Left lobe of liver (tissue), 2 donors: ENCODE measurements at regions not wholly inside any gene's neighbourhood (a gene's known extent, or its start where the extent isn't known, plus 50 kb on each side); places are given as distances from the start of the nearest gene placed in this dataset.
A peak's percentile ranks its signal among the peaks of the same experiment; 100 is the strongest.

ENCODE experiments used
- ATAC-seq: fragments of 200-7000 bp; cut with Tn5 transposase; one replicate; pipeline ENCODE4 v1.9.1; 2020; ENCODE audit warnings: mild to moderate bottlenecking, moderate library complexity
- DNase-seq: peaks from one replicate; pipeline ENCODE4 v3.0.0-alpha.2; 2020; ENCODE audit warnings: low spot score
- donor health status: DM: no; HTN: no; CAD: no; lungs with moderate emphysema.
- donor health status: DM: no; HTN: yes; CAD: no.

DNA sequence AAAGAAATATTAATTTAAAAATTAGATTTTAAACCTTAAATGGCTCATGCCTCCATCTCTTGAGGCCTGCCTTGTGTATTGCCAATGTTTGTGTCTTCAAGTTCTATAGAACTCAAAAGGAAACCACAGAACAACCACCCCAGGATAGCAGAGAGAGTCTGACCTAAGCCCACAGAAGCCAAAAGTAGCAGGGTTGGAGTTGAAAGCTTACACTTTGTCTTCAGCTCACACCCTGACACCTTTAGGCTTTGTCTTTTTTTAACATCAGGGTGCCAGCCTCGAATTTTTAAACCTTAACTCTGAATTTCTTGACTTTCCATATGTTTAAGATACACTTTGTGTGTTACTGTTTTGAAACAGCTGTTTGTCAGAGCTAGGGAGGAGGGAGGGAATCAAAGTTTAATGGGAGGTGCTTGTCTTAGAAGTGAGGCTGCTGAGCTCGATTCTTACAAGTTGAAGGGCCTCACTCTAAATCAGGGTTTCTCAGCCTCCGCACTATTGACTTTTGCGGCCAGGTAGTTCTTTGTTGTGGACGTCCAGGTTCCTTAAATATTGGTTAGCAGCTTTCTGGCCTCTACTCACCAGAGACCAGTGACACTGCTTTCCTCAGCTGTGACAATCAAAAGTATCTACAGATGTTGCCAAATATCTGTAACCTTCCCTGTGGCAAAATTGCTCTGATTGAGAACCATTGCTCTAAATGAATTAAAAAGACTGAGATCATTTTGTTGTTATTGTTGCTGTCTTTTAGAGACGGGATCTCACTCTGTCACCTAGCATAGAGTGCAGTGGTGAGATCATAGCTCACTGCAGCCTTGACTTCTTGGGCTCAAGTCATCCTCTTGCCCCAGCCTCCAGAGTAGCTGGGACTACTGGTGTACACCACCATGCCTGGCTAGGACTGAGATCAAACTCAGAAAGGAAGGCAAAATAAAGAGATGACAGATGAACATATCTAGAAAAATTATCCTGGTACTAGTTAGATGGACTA lies 139.2 kb upstream of the EOMES start:
- ATAC-seq (no peak), DNase-seq (no peak)

- DNase-seq (no peak), ATAC-seq (no peak)
Observed at GRCh38 chr3:27865731-27866130, 143.6 kb upstream of the EOMES start.

- ATAC-seq (no peak), DNase-seq (no peak)
Observed at GRCh38 chr3:27869152-27869551, 147.0 kb upstream of the EOMES start.

GRCh38 chr3:27877061-27878013 lies 155.2 kb upstream of the EOMES start:
- ATAC-seq (peak; percentile 67), DNase-seq (no peak)

DNA sequence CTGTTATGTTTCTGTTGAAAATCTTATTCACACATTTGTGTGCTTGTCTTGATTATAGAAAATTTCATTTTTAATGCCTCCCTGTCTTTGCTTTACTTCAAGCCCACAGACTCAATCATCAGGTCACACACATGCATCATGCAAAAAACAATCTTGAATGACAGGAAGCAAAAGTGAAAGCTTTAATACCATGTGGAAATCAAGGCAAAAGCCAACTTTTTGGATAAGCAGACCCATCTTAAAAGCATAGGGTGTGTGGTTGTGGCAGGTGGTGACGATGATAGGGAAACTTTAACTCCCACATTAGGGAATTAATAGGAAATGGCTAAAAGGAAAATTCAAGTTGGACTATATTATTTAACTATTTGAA lies 155.9 kb upstream of the EOMES start:
- ATAC-seq (no peak), DNase-seq (no peak)

DNA sequence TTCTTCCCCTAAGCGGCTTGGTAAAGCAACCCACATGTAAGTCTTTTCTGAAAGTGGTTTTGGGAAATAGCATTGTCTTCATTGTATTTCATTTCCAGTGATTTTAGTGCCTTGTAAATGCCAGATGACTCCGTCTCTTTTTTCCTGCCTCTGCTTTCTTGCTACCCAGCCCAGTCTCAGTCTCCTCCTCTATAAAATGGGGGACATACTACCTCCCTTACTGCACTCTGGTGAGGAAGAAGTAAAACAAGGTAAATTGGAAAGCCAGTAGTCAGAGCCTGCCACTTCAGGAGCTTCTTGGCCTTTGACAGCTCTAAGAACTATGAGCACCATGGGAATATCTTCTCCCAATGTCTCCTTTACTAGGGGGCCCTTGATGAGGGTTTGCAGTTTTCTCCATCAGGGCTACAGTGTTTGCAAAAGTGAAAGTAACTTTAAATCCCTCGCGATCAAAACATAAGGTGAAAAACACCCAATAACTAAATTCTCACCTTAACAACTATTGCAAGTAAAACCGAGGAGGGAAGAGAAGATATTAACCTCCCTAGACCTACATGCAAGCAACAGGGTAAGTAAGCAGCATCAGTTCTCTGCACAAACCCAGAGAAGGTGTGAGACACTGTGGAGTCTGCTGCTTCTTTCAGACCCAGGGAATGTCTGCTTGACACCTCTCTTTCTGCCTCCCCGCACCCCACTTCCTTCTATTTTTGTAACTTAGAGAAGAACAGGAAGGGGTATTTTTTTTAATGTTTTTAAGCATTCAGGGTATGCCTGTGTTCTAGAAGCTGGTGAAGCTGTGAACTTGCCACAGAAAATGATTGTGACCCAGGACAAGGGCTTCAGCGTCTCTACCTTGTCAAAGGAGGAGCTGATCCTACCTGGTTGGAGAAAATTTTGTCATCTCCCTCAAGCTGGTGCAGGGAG lies 159.1 kb upstream of the EOMES start:
- ATAC-seq (no peak), DNase-seq (no peak)

GRCh38 chr3:27883266-27883665 lies 161.1 kb upstream of the EOMES start:
- DNase-seq, result no peak
- ATAC-seq, result no peak

DNA sequence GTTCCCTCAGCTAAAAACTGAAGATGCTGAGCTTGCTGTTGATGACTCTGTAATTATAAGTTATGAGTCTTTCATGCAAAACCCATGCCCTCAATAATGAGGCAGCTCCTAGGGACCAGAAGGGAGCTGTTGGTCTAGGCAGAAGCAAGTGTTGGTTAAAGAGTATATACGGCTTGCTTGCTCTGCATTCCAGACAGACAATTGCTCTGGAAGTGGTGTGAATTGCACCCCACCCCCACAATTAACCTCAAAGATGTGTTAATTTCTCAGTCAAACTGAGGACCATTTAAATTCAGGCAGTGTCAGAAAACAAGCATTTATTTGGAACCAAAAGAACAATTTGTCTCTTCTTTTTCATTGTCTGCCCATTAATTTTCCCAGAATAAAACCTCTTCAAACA lies 163.5 kb upstream of the EOMES start:
- DNase-seq (no peak), ATAC-seq (no peak)

DNA sequence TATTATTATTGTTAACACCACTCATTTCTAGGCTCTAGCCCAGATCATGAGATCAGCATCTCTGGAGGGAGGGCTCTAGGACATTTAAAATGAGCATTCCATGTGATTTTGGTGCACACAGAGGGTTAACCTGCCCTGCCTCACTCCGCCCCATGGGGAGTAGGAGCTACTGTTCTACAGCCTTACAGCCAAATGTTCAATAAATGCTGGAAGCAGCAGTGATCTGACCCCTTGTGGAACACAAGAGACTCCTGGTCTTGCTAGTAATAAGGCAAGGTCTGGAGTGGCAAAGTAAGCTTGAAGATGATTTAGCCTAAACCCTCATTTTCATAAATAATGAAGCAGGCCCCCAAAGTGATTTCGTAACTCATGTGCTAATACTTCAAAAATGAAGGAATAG lies 166.4 kb upstream of the EOMES start:
- ATAC-seq, result no peak

GRCh38 chr3:27889745-27890144 lies 167.6 kb upstream of the EOMES start:
- ATAC-seq (no peak), DNase-seq (no peak)

More for the DNA sequence above, 166.4 kb upstream of the EOMES start:
- DNase-seq, result no peak

GRCh38 chr3:27900316-27900715 lies 178.2 kb upstream of the EOMES start:
- DNase-seq (no peak), ATAC-seq (no peak)

- no peak for ATAC-seq
- DNase-seq, result no peak
Observed at GRCh38 chr3:27903446-27903845, 181.3 kb upstream of the EOMES start.

- no peak for ATAC-seq
- no peak for DNase-seq
Observed at GRCh38 chr3:27905625-27906024, 183.5 kb upstream of the EOMES start.

DNA sequence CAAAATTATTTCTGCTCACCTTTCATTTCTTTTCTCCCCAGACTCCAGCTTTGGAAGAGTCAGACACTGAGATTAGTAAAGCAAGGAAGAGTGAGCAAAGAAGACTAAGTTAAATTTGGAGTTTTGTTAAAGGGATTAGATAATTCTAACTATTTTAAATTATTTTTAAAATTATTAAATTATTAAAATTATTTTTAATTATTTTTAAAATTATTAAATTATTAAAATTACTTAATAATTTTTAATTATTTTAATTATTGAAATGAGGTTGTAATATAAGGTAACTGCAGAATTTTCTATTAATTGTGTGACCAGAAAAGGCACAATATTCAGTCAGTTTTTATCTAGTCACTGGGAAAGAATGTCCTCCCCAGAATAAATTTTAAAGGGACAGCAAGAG lies 185.0 kb upstream of the EOMES start:
- ATAC-seq (no peak), DNase-seq (no peak)

DNA sequence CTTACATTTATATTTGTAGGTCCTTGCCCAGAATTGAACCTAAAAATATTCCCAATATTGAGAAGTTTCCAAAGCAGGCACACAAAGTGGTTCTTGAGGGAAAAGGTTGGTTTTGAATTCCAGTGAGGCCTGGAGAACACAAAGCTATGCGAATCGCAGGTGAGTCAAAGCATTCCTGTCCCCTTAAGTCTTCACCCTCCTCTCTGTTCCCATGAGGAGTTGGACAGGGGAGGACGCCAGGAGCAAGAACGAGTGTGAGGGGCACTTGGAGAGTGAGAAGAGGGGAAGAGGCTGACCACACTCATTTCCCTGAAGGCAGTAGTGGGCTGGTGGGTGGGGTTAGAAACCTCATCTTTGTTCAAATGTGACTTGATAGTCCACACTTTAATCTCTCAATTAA lies 185.8 kb upstream of the EOMES start:
- no peak for DNase-seq
- ATAC-seq, result no peak

- DNase-seq (no peak), ATAC-seq (no peak)
Observed at GRCh38 chr3:27910456-27910855, 188.3 kb upstream of the EOMES start.

DNA sequence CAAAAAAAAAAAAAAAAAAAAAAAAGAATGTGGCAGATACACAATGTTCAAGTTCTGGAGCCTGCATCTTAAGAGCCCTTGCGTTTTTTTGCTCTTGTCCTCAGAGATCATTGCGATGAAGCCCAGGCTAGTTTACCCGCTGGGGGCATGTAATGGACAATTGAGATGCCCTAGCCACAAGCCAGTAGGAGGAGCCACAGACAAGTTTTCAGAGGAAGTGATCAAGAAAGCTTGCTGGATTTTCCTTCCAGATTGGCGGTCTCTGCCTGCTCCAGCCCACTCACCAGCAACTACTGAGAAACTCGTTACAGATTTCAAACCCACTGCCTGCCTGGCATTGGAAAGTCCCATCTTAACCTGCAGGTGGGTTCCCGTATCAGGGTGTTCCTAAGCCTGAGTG lies 192.1 kb upstream of the EOMES start:
- ATAC-seq (no peak), DNase-seq (no peak)

- DNase-seq (no peak), ATAC-seq (no peak)
Observed at GRCh38 chr3:27923349-27924068, 201.4 kb upstream of the EOMES start.

- no peak for ATAC-seq
- no peak for DNase-seq
Observed at GRCh38 chr3:27927882-27928281, 205.8 kb upstream of the EOMES start.

GRCh38 chr3:27930052-27930602 lies 208.0 kb upstream of the EOMES start:
- ATAC-seq (no peak), DNase-seq (no peak)
